OCI-LY1 (cell line): ENCODE measurements at regions not wholly inside any gene's neighbourhood (a gene's known extent, or its start where the extent isn't known, plus 50 kb on each side); places are given as distances from the start of the nearest gene placed in this dataset.

ENCODE experiments used
- H2AFZ ChIP-seq: fragments of 200-600 bp; sonication (generic), shearing (Covaris generic); 2 replicates; pipeline ENCODE4 v1.6.0; 2014; ENCODE audit warnings: antibody characterized with exemption, mild to moderate bottlenecking, low read length
- H3F3A ChIP-seq: fragments of 200-600 bp; sonication (generic), shearing (Covaris generic); 2 replicates; pipeline ENCODE4 v1.6.0; 2014; ENCODE audit warnings: mild to moderate bottlenecking, antibody characterized with exemption, low read length, moderate library complexity; ENCODE audit not compliant: insufficient read depth
- H3K27ac ChIP-seq: fragments of 200-600 bp; sonication (generic); 2 replicates; pipeline ENCODE4 v1.5.1; 2014; ENCODE audit warnings: low read length, mixed run types, mild to moderate bottlenecking, low read depth; ENCODE audit not compliant: poor library complexity, severe bottlenecking
- H3K27me3 ChIP-seq: fragments of 200-600 bp; sonication (generic); 2 replicates; pipeline ENCODE4 v1.6.0; 2014; ENCODE audit warnings: antibody characterized with exemption, mild to moderate bottlenecking, low read length, moderate library complexity; ENCODE audit not compliant: insufficient read depth
- H3K36me3 ChIP-seq: fragments of 200-600 bp; sonication (generic); 2 replicates; pipeline ENCODE4 v1.6.1; 2014; ENCODE audit warnings: mild to moderate bottlenecking, antibody characterized with exemption, low read length, moderate library complexity, mixed read lengths; ENCODE audit not compliant: insufficient read depth
- H3K4me1 ChIP-seq: fragments of 200-600 bp; sonication (generic); 2 replicates; pipeline ENCODE4 v1.5.1; 2014; ENCODE audit warnings: mild to moderate bottlenecking, low read length, moderate library complexity; ENCODE audit not compliant: insufficient read depth, severe bottlenecking
- H3K4me2 ChIP-seq: fragments of 200-600 bp; sonication (generic), shearing (Covaris generic); 2 replicates; pipeline ENCODE4 v1.6.1; 2014; ENCODE audit warnings: low read length
- H3K4me3 ChIP-seq: fragments of 200-600 bp; sonication (generic); 2 replicates; pipeline ENCODE4 v1.5.1; 2014; ENCODE audit warnings: low read length, low read depth, mild to moderate bottlenecking, mixed read lengths; ENCODE audit not compliant: poor library complexity, severe bottlenecking
- H3K79me2 ChIP-seq: fragments of 200-600 bp; shearing (Covaris generic); 2 replicates; pipeline ENCODE4 v1.6.1; 2016; ENCODE audit warnings: mixed run types, low read length, mixed read lengths; ENCODE audit not compliant: insufficient read depth
- H3K9ac ChIP-seq: fragments of 200-600 bp; sonication (generic), shearing (Covaris generic); 2 replicates; pipeline ENCODE4 v1.6.1; 2014; ENCODE audit warnings: mild to moderate bottlenecking, low read length, mixed read lengths
- H3K9me2 ChIP-seq: fragments of 200-600 bp; sonication (generic), shearing (Covaris generic); 2 replicates; pipeline ENCODE4 v1.6.1; 2014; ENCODE audit warnings: low read depth, mild to moderate bottlenecking, low read length, mixed read lengths
- H3K9me3 ChIP-seq: fragments of 200-600 bp; shearing (Covaris generic); 2 replicates; pipeline ENCODE4 v1.6.1; 2014; ENCODE audit warnings: low read length, mixed read lengths
- H4K20me1 ChIP-seq: fragments of 200-600 bp; sonication (generic), shearing (Covaris generic); 2 replicates; pipeline ENCODE4 v1.6.0; 2016; ENCODE audit warnings: mild to moderate bottlenecking, low read length; ENCODE audit not compliant: insufficient read depth
- EZH2 ChIP-seq: fragments of 200-600 bp; sonication (generic), shearing (Covaris generic); IDR thresholded peaks from 2 replicates; pipeline ENCODE4 v1.8.0; 2017; ENCODE audit warnings: borderline replicate concordance, mixed run types, mild to moderate bottlenecking, antibody characterized with exemption, low read length, moderate library complexity, mixed read lengths
- TF ChIP-seq, protein P1 (sequence below): fragments of 200-600 bp; sonication (generic), shearing (Covaris generic); IDR thresholded peaks from 2 replicates; pipeline ENCODE4 v1.5.1; 2017; ENCODE audit warnings: mild to moderate bottlenecking, antibody characterized with exemption, low read length, moderate library complexity, mixed read lengths

DNA sequence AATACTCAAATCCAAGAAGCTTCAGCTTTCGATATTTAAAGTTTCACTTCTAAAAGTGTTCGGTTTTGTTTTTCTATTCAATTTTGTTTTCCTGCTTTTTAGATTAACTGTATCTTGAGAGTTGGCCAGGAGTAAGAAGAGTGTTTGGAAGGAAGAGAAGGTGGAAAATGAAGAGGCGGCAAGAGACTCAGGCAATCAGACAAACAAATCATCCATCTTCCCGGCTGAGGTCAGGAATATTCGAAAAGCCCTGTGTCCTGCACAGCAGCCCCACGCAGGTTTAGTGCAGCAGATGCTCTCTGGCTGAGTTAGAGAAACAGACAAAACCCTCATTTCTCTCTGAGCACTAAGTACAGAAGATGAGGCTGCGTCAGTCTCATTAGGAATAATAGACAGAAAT lies 330.3 kb upstream of the NOCT start:
- H3K79me2 ChIP-seq, result no peaks in the 10 kb centered on the region
- no peak overlapping the region for H3K4me2 ChIP-seq
- TF ChIP-seq, protein P1, sequence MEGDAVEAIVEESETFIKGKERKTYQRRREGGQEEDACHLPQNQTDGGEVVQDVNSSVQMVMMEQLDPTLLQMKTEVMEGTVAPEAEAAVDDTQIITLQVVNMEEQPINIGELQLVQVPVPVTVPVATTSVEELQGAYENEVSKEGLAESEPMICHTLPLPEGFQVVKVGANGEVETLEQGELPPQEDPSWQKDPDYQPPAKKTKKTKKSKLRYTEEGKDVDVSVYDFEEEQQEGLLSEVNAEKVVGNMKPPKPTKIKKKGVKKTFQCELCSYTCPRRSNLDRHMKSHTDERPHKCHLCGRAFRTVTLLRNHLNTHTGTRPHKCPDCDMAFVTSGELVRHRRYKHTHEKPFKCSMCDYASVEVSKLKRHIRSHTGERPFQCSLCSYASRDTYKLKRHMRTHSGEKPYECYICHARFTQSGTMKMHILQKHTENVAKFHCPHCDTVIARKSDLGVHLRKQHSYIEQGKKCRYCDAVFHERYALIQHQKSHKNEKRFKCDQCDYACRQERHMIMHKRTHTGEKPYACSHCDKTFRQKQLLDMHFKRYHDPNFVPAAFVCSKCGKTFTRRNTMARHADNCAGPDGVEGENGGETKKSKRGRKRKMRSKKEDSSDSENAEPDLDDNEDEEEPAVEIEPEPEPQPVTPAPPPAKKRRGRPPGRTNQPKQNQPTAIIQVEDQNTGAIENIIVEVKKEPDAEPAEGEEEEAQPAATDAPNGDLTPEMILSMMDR, result no peak
- TF ChIP-seq EZH2, result no peak
- no peaks in the 10 kb centered on the region for H3K4me1 ChIP-seq
- no peaks in the 10 kb centered on the region for H3F3A ChIP-seq
- H3K9me3 ChIP-seq, result no peaks in the 10 kb centered on the region
- H3K9ac ChIP-seq, result no peak overlapping the region
- H4K20me1 ChIP-seq, result no peaks in the 10 kb centered on the region
- H3K4me3 ChIP-seq, result no peak overlapping the region
- H3K27me3 ChIP-seq, result 0 out of 2 replicates have a peak, but pooled peaks cover 3% of the 10 kb centered on the region
- H3K27ac ChIP-seq, result no peak overlapping the region
- no peak overlapping the region for H2AFZ ChIP-seq
- no peaks in the 10 kb centered on the region for H3K9me2 ChIP-seq
- no peaks in the 10 kb centered on the region for H3K36me3 ChIP-seq

DNA sequence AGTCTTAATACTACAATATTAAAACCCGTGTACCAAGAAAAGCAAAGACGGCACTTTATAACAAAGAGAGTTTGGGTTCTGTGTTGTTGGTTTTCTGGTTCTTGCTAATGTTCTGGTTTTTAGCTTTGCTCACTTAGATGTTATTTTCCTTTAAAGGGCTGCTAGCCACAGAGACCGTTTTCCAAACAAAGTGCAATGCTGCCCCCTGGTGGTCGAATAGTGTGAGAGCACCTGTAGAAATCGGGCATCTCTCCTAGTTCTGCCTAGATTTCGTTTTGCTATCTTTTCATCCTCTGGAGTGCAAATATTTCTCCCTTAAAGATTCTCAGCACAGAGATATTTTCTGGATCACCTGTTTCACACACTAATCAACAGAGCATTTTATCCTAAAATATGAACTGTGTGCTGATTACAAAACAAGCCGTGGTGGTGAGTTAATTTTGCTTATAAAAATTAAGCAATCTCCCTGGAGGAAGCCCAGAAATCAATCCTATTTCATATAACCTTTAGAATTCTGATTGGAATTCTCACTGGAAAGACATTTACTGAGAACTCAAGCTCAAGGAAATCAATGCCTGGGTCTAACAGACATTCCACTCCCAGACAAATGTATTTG lies 334.5 kb upstream of the NOCT start:
- no peak overlapping the region for H3K9ac ChIP-seq
- H3K4me1 ChIP-seq, result no peaks in the 10 kb centered on the region
- no peaks in the 10 kb centered on the region for H4K20me1 ChIP-seq
- no peaks in the 10 kb centered on the region for H3K9me2 ChIP-seq
- H3K27me3 ChIP-seq, result 0 out of 2 replicates have a peak, but pooled peaks cover 3% of the 10 kb centered on the region
- no peak overlapping the region for H3K4me2 ChIP-seq
- H3K36me3 ChIP-seq, result no peaks in the 10 kb centered on the region
- no peaks in the 10 kb centered on the region for H3K79me2 ChIP-seq
- TF ChIP-seq, protein P1, result peak; percentile 89
- no peak for TF ChIP-seq EZH2
- H2AFZ ChIP-seq, result no peak overlapping the region
- no peaks in the 10 kb centered on the region for H3K9me3 ChIP-seq
- H3K4me3 ChIP-seq, result no peak overlapping the region
- no peak overlapping the region for H3K27ac ChIP-seq
- no peaks in the 10 kb centered on the region for H3F3A ChIP-seq

DNA sequence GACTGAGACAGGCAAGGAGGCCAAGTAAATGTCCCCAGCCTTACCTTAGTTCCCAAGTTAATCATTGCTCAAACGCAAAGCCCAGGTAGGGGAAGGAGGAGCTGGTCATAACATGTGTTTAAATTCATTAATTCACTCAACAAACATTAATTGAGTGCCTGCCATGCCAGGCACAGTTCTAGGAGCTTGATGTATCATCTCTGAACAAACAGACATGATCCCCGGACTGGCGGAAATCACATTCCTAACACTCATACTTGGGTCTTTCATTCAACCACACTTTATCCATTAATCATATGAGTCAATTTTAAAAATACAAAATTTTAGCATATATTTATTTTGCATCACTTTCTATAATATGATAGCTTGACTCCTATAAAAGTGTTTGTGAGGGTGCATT lies 335.3 kb upstream of the NOCT start:
- Histone ChIP-seq H3K4me3 (no peak overlapping the region), H3K9me3 (no peaks in the 10 kb centered on the region), H3K79me2 (no peaks in the 10 kb centered on the region), H3K4me2 (no peak overlapping the region), H4K20me1 (no peaks in the 10 kb centered on the region), H2AFZ (no peak overlapping the region), H3K27ac (no peak overlapping the region), H3F3A (no peaks in the 10 kb centered on the region), H3K4me1 (no peaks in the 10 kb centered on the region), H3K9ac (no peak overlapping the region), H3K9me2 (no peaks in the 10 kb centered on the region), H3K36me3 (no peaks in the 10 kb centered on the region), H3K27me3 (0 out of 2 replicates have a peak, but pooled peaks cover 3% of the 10 kb centered on the region)
- TF ChIP-seq, protein P1, result no peak
